ENCODE measurements at regions not wholly inside any gene's neighbourhood (a gene's known extent, or its start where the extent isn't known, plus 50 kb on each side); places are given as distances from the start of the nearest gene placed in this dataset.

DNA sequence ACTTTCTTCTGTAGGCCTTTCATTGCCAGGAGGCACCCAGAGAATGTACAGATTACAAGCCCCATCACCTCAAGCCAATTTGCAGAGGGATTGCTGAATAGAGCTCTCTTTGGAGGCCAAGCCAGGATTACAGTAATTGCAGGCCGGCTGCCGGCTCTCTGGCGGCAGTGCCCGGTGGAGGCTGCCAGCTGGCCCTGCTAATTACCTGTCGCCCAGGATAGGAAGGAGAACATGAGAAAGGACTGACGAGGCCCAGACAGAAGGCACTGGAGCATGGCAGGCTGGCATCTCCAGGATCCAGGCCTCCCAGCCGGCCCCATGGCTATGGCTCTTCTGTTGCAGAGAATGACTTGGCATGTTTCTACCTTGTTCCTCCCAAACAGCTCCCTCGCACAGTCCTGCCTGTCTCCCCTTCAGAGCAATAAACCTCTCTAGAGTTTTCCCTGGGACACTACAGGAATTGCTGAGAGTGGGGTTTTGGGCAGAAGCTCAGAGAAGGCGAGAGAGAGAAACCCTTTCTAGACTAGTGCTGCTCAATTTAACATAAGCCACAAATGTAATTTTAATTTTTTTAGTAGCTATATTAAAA, 273.6 kb upstream of the PROK2 start:
- TF ChIP-seq POLR2A (IDR thresholded peaks at IDR 0.05) (no peak), EP300 (IDR thresholded peaks at IDR 0.05) (no peak)
- TF ChIP-seq, protein P1, sequence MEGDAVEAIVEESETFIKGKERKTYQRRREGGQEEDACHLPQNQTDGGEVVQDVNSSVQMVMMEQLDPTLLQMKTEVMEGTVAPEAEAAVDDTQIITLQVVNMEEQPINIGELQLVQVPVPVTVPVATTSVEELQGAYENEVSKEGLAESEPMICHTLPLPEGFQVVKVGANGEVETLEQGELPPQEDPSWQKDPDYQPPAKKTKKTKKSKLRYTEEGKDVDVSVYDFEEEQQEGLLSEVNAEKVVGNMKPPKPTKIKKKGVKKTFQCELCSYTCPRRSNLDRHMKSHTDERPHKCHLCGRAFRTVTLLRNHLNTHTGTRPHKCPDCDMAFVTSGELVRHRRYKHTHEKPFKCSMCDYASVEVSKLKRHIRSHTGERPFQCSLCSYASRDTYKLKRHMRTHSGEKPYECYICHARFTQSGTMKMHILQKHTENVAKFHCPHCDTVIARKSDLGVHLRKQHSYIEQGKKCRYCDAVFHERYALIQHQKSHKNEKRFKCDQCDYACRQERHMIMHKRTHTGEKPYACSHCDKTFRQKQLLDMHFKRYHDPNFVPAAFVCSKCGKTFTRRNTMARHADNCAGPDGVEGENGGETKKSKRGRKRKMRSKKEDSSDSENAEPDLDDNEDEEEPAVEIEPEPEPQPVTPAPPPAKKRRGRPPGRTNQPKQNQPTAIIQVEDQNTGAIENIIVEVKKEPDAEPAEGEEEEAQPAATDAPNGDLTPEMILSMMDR (IDR thresholded peaks at IDR 0.05), result no peak
- Histone ChIP-seq H3K4me1 (no peaks in the 10 kb centered on the region), H3K27me3 (no peaks in the 10 kb centered on the region), H3K9me3 (peaks cover 0 to 6% (median 0%) of the 10 kb centered on the region in 4 donors), H3K36me3 (no peaks in the 10 kb centered on the region), H3K27ac (no peak overlapping the region), H3K4me3 (no peak overlapping the region)
- DNase-seq (ENCODE audit: low spot score in 2 of 2), result no peak
- WGBS, 2 donors, result 88 to 95% methylated on average over 9 of the region's 9 CpGs

DNA sequence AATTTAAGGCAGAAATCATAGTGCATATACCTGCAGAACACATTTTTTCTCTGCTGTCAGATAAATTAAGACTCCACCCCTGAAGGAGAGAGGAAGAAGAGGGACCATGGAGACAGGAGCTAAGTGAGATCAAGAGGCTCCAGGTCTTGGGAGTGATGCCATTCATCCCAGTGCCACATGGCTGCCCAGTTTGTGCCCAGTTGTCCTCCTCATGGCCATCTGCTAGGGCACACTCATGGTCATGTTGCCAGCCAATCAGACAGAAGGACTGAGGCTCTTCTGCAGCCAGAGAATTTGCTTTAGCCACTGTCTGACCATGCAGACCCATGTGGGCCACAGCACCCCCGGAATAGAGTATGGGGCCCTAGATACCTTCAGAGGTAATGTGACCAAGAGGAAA, 270.5 kb upstream of the PROK2 start:
- DNase-seq (ENCODE audit: low spot score in 2 of 2), result no peak
- H3K4me3 ChIP-seq, result no peak overlapping the region
- TF ChIP-seq POLR2A (IDR thresholded peaks at IDR 0.05) (no peak), EP300 (IDR thresholded peaks at IDR 0.05) (no peak)
- TF ChIP-seq, protein P1 (IDR thresholded peaks at IDR 0.05), result no peak
- no peaks in the 10 kb centered on the region for H3K9me3 ChIP-seq
- H3K27ac ChIP-seq, result no peak overlapping the region
- WGBS, 2 donors, result 92 to 100% methylated on average over 1 of the region's 1 CpG
- H3K27me3 ChIP-seq, result no peaks in the 10 kb centered on the region
- no peaks in the 10 kb centered on the region for H3K4me1 ChIP-seq
- no peaks in the 10 kb centered on the region for H3K36me3 ChIP-seq

DNA sequence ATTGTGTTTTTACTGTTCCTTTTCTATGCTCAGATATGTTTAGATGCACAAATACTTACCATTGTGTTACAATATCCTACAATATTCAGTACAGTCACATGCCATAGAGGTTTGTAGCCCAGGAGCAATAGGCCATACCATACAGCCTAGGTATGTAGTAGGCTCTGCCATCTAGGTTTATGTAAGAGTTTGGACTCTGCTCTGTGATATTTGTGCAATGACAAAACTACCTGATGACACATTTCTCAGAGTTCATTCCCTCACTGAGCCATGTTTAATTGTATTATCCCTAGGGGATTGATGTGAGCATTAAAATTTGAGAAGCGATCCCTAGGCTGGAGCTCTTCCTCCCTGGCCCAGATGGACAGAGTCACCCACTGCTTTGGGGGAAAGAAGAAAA, 270.0 kb upstream of the PROK2 start:
- Histone ChIP-seq H3K4me3 (no peak overlapping the region), H3K36me3 (no peaks in the 10 kb centered on the region), H3K27ac (no peak overlapping the region), H3K9me3 (no peaks in the 10 kb centered on the region), H3K4me1 (no peaks in the 10 kb centered on the region), H3K27me3 (no peaks in the 10 kb centered on the region)
- no peak for DNase-seq (ENCODE audit: low spot score in 2 of 2)
- 94 to 96% methylated on average over 1 of the region's 1 CpG for WGBS, 2 donors
- no peak for TF ChIP-seq EP300 (IDR thresholded peaks at IDR 0.05)
- TF ChIP-seq, protein P1 (IDR thresholded peaks at IDR 0.05), result no peak

DNA sequence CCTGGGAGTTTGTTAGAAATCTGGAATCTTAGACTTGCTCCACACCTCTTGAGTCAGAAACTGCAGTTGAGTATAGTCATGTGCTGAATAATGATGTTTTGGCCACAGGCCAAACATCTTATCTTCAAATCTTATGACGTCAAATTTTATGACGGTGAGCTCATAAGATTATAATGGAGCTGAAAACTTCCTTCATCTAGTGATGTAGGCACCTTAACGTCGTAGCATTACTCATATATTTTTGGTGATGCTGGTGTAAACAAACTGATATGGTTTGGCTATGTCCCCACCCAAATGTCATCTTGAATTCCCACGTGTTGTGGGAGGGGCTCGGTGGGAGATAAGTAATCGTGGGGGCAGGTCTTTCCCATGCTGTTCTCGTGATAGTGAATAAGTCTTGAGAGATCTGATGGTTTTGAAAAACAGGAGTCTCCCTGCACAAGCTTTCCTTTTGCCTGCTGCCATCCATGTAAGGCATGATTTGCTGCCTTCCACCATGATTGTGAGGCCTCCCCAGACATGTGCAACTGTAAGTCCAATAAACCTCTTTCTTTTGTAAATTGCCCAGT, 268.0 kb upstream of the PROK2 start:
- Histone ChIP-seq H3K27me3 (no peaks in the 10 kb centered on the region), H3K4me1 (no peaks in the 10 kb centered on the region), H3K36me3 (no peaks in the 10 kb centered on the region), H3K27ac (no peak overlapping the region), H3K4me3 (no peak overlapping the region), H3K9me3 (no peaks in the 10 kb centered on the region)
- no peak for DNase-seq (ENCODE audit: low spot score in 2 of 2)
- WGBS, 2 donors, result 83 to 85% methylated on average over 8 of the region's 8 CpGs
- no peak for TF ChIP-seq POLR2A (IDR thresholded peaks at IDR 0.05)
- TF ChIP-seq, protein P1 (IDR thresholded peaks at IDR 0.05), result no peak
- no peak for TF ChIP-seq EP300 (IDR thresholded peaks at IDR 0.05)

DNA sequence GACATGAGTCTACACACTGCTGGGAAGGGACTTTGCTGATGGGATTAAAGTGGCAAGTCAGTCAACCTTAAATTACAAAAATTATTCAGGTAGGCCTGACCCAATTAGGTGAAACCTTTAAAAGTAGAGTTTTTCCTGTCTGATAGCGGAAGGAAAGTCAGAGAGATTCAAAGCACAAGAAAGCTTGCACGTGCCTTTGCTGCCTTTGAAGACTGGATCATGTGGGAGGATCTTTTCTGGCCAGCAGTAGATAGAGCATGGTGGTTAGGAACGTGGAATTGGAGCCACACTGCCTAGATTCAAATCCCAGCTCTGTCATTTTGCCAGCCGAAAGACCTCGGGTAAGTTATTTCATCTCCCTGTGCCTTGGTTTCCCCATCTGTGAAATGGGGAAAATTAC, 265.8 kb upstream of the PROK2 start:
- Histone ChIP-seq H3K4me3 (no peak overlapping the region), H3K27me3 (no peaks in the 10 kb centered on the region), H3K36me3 (no peaks in the 10 kb centered on the region), H3K9me3 (no peaks in the 10 kb centered on the region), H3K27ac (no peak overlapping the region), H3K4me1 (no peaks in the 10 kb centered on the region)
- TF ChIP-seq POLR2A (IDR thresholded peaks at IDR 0.05) (no peak), EP300 (IDR thresholded peaks at IDR 0.05) (no peak)
- TF ChIP-seq, protein P1 (IDR thresholded peaks at IDR 0.05), result no peak
- WGBS, 2 donors, result 91 to 92% methylated on average over 5 of the region's 5 CpGs
- DNase-seq (ENCODE audit: low spot score in 2 of 2), result no peak
